HepG2 (cell line): ENCODE measurements at regions not wholly inside any gene's neighbourhood (a gene's known extent, or its start where the extent isn't known, plus 50 kb on each side); places are given as distances from the start of the nearest gene placed in this dataset.

Experiments used
- ATAC-seq: fragments of 200-7000 bp; cut with Tn5 transposase; 3 replicates; pipeline ENCODE4 v1.9.1; 2020; ENCODE audit warnings: mild to moderate bottlenecking, moderate library complexity
- BruUV-seq: library from RNA; stranded (reverse); fragments of 400-500 nt; replicated peaks from 2 replicates; lab custom pipeline; 2021; lab: Mats Ljungman, UMichigan
- CTCF ChIA-PET: fragments of 300-600 bp; formaldehyde crosslinking; extraction: SDS; loops from one replicate; lab custom pipeline; 2021; ENCODE audit warnings: low total read pairs, inconsistent platforms, low intra/inter-chr PET ratio; lab: Yijun Ruan, JAX
- POLR2A ChIA-PET: fragments of 350-600 bp; sonication (Branson Sonifier 250); formaldehyde crosslinking; loops from one replicate; lab custom pipeline; 2020; ENCODE audit warnings: antibody characterized with exemption, inconsistent platforms; lab: Yijun Ruan, JAX
- DNase-seq: peaks from one replicate; pipeline ENCODE4 v3.0.0-alpha.2; 2015; ENCODE audit warnings: low spot score
- FAIRE-seq: peaks from 3 replicates; lab custom pipeline; 2011; peaks lifted over from hg19 to GRCh38; lab: Jason Lieb, UNC
- H2AFZ ChIP-seq: one replicate; pipeline ENCODE4 v1.6.1; 2011; ENCODE audit warnings: low read length, inconsistent platforms
- H3K27ac ChIP-seq: fragments of 300-600 bp; 3 replicates; pipeline ENCODE4 v1.8.0; 2011; ENCODE audit warnings: mixed run types, mild to moderate bottlenecking, mixed read lengths, low read length, inconsistent platforms; ENCODE audit not compliant: insufficient read depth; ENCODE audit errors: extremely low read length
- H3K27me3 ChIP-seq, 2 experiments: fragments of 200-600 bp in 1 of 2; 2 replicates in 1 of 2; 3 replicates in 1 of 2; pipeline versions ENCODE4 v1.6.0 to v1.8.0; 2011; ENCODE audit warnings: low read length in 2 of 2, mild to moderate bottlenecking in 2 of 2, moderate library complexity in 2 of 2, inconsistent platforms in 1 of 2; ENCODE audit not compliant: insufficient read depth in 2 of 2, control insufficient read depth in 1 of 2
- H3K36me3 ChIP-seq, 2 experiments: fragments of 200-600 bp in 1 of 2; replicated peaks in 1 of 2; 2 replicates in 1 of 2; 3 replicates in 1 of 2; pipeline versions ENCODE4 v1.5.1 to v1.8.0; 2011; ENCODE audit warnings: low read length in 2 of 2, inconsistent platforms in 1 of 2; ENCODE audit not compliant: insufficient read depth in 2 of 2, control insufficient read depth in 1 of 2
- H3K4me1 ChIP-seq: 2 replicates; pipeline ENCODE4 v1.5.1; 2012; ENCODE audit warnings: low read length, inconsistent platforms; ENCODE audit not compliant: insufficient read depth
- H3K4me2 ChIP-seq: 2 replicates; pipeline ENCODE4 v1.6.0; 2011; ENCODE audit warnings: low read depth, low read length, inconsistent platforms
- H3K4me3 ChIP-seq, 3 experiments: fragments of 200-600 bp in 1 of 3; sonication (generic), shearing (Covaris generic) in 1 of 3; replicated peaks in 1 of 3; 2 replicates each; pipeline ENCODE4 v1.5.1; 2011 to 2016; ENCODE audit warnings: low read length in 3 of 3, inconsistent platforms in 2 of 3, low read depth in 2 of 3, mild to moderate bottlenecking in 2 of 3, control low read depth in 1 of 3, mixed read lengths in 1 of 3; ENCODE audit not compliant: insufficient read depth in 1 of 3
- H3K79me2 ChIP-seq: one replicate; pipeline ENCODE4 v1.6.1; 2011; ENCODE audit warnings: low read length, inconsistent platforms; ENCODE audit not compliant: insufficient read depth
- H3K9ac ChIP-seq: 2 replicates; pipeline ENCODE4 v1.6.0; 2011; ENCODE audit warnings: mild to moderate bottlenecking, low read depth, low read length, inconsistent platforms; ENCODE audit not compliant: insufficient read depth
- H3K9me3 ChIP-seq: 2 replicates; pipeline ENCODE4 v1.5.1; 2012; ENCODE audit warnings: mild to moderate bottlenecking, low read length
- H4K20me1 ChIP-seq: 2 replicates; pipeline ENCODE4 v1.6.0; 2011; ENCODE audit warnings: inconsistent platforms, mild to moderate bottlenecking, low read length, moderate library complexity; ENCODE audit not compliant: insufficient read depth
- CENPX ChIP-seq: sonication (generic); formaldehyde crosslinking; IDR thresholded peaks from 2 replicates; pipeline ENCODE4 v1.9.0; 2021; ENCODE audit warnings: mild to moderate bottlenecking, missing genetic modification reagents, moderate library complexity
- EZH2 ChIP-seq: conservative IDR thresholded peaks from 2 replicates; pipeline ENCODE4 v1.6.1; 2012; ENCODE audit warnings: mild to moderate bottlenecking, low read depth, low read length, moderate library complexity
- GATA4 ChIP-seq: sonication (generic); IDR thresholded peaks from 2 replicates; pipeline ENCODE4 v1.6.1; 2016; ENCODE audit warnings: antibody characterized with exemption, low read depth, borderline replicate concordance
- GPN1 ChIP-seq: sonication (generic); formaldehyde crosslinking; IDR thresholded peaks from 2 replicates; pipeline ENCODE4 v1.5.1; 2020; ENCODE audit warnings: missing genetic modification reagents, borderline replicate concordance
- IRF9 ChIP-seq: sonication (generic); formaldehyde crosslinking; IDR thresholded peaks from 2 replicates; pipeline ENCODE4 v1.8.0; 2022; ENCODE audit warnings: missing genetic modification reagents, mild to moderate bottlenecking, borderline replicate concordance
- RAD51 ChIP-seq: fragments of 450-650 bp; IDR thresholded peaks from 2 replicates; pipeline ENCODE4 v1.6.1; 2016; ENCODE audit warnings: borderline replicate concordance
- SSRP1 ChIP-seq: IDR thresholded peaks from 2 replicates; pipeline ENCODE4 v1.6.1; 2016; ENCODE audit warnings: control low read depth
- ZC3H13 ChIP-seq: sonication (generic); formaldehyde crosslinking; IDR thresholded peaks from 2 replicates; pipeline ENCODE4 v1.8.1; 2023; ENCODE audit warnings: mild to moderate bottlenecking, missing genetic modification reagents, moderate library complexity
- ZHX1 ChIP-seq: sonication (generic); formaldehyde crosslinking; IDR thresholded peaks from 2 replicates; pipeline ENCODE4 v1.8.1; 2022; ENCODE audit warnings: low read depth, mild to moderate bottlenecking, missing genetic modification reagents
- ZNF275 ChIP-seq: sonication (generic); formaldehyde crosslinking; IDR thresholded peaks from 2 replicates; pipeline ENCODE4 v1.8.0; 2022; ENCODE audit warnings: missing genetic modification reagents, mild to moderate bottlenecking, inconsistent platforms, borderline replicate concordance
- ZNF746 ChIP-seq: sonication (generic); formaldehyde crosslinking; IDR thresholded peaks from 2 replicates; pipeline ENCODE4 v1.8.0; 2022; ENCODE audit warnings: mild to moderate bottlenecking, missing genetic modification reagents
- WGBS: methylation state at CpG from one replicate; pipeline ENCODE4 v1.1.6; 2017; ENCODE audit warnings: low lambda C conversion rate; 5-methylcytosine and 5-hydroxymethylcytosine counted together
- in situ Hi-C: cut with HindIII; loops from 2 replicates; pipeline ENCODE4 v1.10.0; 2017; ENCODE audit warnings: low pct_unique_long_range_greater_than_20kb; ENCODE audit not compliant: extremely low pct_ligation_motif_present
- intact Hi-C: fragments of 100-400 bp; cut with micrococcal nuclease; formaldehyde crosslinking; loops from one replicate; pipeline ENCODE4 v1.10.0; 2022; ENCODE audit not compliant: unreplicated experiment

- POLR2A ChIA-PET: no interaction called here
- FAIRE-seq: no peak
- DNase-seq: no peak
- CTCF ChIA-PET: no interaction called here
- Histone ChIP-seq H4K20me1 (no peaks in the 10 kb centered on the region), H3K36me3 (no peaks in the 10 kb centered on the region), H3K79me2 (no peaks in the 10 kb centered on the region), H3K27ac (no peak overlapping the region), H3K9me3 (no peaks in the 10 kb centered on the region), H3K9ac (no peak overlapping the region), H2AFZ (no peak overlapping the region), H3K4me1 (no peaks in the 10 kb centered on the region), H3K27me3 (no peaks in the 10 kb centered on the region; a peak in 1 of 5 replicates), H3K4me2 (no peak overlapping the region), H3K4me3 (no peak overlapping the region)
- BruUV-seq: no TSS peak
- 0% methylated on average over 1 of the region's 1 CpG for WGBS
- in situ Hi-C loops (no loop called here), intact Hi-C loops (no loop called here)
- no peak for TF ChIP-seq GPN1 (CRISPR knock-in tag)
- TF ChIP-seq ZNF275: no peak
- TF ChIP-seq ZHX1 (CRISPR knock-in tag): no peak
- TF ChIP-seq IRF9 (CRISPR knock-in tag): no peak
- no peak for TF ChIP-seq SSRP1 (CRISPR knock-in tag)
- TF ChIP-seq ZNF746 (CRISPR knock-in tag): no peak
- no peak for TF ChIP-seq RAD51
- TF ChIP-seq ZC3H13 (CRISPR knock-in tag): no peak
- TF ChIP-seq EZH2: no peak
- TF ChIP-seq CENPX: no peak
- TF ChIP-seq GATA4: no peak
- ATAC-seq: no peak
Measured at GRCh38 chr4:137722910-137723309, 190.6 kb upstream of the PCDH18 start.
